CD4-positive, alpha-beta T cell treated with Interleukin-15 for 4 hours (primary cell): ENCODE measurements at regions not wholly inside any gene's neighbourhood (a gene's known extent, or its start where the extent isn't known, plus 50 kb on each side); places are given as distances from the start of the nearest gene placed in this dataset.
"Not testable (repeated sequence)": the region's sequence is repeated elsewhere in the genome, so short reads cannot be mapped to it uniquely, and the experiment has no call there.

Experiments used
- DNase-seq: peaks from one replicate; pipeline ENCODE4 v3.0.0-alpha.2; 2020; ENCODE audit warnings: low spot score

- DNase-seq = no peak
Observed at GRCh38 chr11:134512571-134513538, 100.8 kb upstream of the B3GAT1 start.

DNA sequence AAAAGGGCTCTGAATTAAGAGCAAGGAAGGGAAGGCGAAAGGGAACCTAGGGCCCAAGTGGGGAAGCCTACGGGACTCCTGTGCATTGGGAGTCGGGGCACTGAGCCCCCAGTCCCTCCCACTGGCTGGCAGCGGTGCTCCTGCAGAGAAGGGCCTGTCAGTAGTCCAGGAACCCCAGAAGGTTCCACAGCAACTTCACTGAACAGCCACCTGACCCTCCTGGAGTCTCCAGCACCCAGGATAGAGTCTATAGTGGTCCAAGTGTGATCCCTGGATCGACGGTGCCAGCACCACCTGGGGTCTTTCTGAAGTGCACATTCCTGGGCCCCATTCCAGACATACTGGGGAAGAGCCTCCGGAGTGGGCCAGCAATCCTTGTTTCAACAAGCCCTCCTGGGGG lies 100.0 kb upstream of the B3GAT1 start:
- no peak for DNase-seq

DNA sequence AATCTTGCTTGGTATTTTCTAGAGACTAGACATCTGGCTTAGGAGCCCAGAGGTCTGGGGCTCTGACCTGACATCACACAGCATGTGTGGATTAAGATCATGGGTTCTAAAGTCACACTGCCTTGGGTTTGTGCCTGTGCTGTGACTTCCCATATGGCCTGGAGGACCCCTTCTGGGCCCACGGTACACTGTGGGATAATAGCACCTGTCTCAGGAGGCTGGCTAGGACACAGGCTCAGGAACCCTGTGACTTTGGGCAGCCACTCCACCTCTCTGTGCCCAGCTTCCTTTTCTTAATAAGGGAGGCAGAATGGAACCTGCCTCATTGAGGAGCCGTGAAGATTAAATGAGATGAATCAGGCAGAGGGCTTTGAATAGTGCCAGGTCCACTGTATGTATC lies 99.2 kb upstream of the B3GAT1 start:
- no peak for DNase-seq

- DNase-seq = no peak
Observed at GRCh38 chr11:134510233-134511040, 98.4 kb upstream of the B3GAT1 start.

DNA sequence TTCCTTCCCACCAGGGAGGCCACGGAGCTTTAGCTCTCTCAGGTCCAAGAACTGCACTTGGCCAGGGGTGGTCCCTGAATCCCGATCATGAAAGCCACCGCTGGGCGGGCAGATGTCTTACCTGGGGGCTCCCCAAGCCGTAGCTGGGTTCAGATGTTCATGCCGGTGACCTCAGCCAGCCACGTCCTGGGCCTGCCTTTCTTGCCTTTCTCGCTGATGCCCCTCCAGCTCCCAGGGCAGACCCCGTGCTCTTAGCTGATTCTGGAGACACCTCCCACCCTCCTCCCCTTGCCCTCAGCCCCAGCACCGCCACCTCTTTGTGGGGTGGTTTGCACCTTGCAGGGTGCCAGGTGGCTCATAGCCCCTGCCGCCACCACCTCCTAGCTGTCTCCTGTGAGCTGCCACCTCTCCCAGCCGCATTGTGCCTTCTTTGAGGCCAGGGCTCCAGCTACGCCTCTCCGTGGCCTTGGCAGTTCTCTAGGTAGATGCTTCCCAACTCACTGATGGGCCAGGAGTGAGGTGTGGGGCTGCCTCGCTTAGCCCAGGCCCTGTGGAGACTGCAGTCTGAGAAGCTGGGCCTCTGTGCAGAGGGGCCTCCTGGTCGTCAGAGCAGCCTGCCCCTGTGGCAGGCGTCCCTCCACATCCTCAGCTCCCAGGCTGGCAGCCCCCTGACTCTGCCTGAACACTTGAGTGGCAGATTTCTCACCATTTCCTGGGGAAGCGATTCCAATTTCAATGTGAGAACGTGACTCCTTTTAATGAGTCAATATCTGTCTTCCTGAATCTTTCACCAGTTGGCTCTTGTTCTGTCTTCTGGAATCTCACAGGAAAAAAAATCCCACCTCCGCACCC lies 97.6 kb upstream of the B3GAT1 start:
- DNase-seq = no peak

- DNase-seq = no peak
Observed at GRCh38 chr11:134508219-134508990, 96.4 kb upstream of the B3GAT1 start.

- no peak for DNase-seq
Observed at GRCh38 chr11:134506046-134506445, 94.0 kb upstream of the B3GAT1 start.

GRCh38 chr11:134505125-134505524 lies 93.1 kb upstream of the B3GAT1 start:
- no peak for DNase-seq

DNA sequence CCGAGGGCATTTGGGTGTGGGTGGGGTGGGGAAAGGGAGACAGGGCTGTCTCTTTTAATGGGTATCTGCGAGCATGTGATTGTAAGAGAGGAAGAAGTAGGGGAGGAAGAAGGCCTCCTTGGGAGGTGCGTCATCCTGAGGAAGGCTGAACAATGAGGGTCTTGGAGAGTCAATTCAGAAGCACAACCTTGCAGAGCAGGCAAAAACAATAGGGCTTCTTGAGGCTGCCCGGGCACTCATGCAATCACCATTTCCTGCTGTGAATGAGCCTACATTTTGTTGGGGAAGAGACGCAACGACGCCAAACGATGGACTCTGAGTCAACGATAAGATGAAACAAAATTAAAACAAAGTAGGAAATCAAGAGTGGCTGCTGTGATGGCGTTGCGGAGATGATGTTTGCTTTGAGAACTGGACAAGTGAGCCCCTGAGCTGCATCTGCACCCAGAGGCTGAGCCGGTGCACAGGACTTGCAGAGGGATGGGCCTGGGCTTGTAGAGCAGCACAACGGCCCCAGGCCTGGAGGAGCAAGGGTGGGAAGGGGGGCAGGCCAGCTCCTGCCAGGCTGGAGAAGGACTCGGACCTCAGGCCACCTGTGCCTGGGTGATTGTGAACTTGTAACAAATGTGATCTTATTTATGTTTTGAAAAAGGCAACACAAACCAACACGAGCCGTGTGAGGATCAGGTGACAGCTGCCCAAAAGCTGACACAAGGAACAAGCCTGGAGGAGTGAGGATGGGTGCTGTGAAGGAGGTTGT lies 92.3 kb upstream of the B3GAT1 start:
- no peak for DNase-seq

- DNase-seq = no peak
Observed at GRCh38 chr11:134503596-134503995, 91.6 kb upstream of the B3GAT1 start.

DNA sequence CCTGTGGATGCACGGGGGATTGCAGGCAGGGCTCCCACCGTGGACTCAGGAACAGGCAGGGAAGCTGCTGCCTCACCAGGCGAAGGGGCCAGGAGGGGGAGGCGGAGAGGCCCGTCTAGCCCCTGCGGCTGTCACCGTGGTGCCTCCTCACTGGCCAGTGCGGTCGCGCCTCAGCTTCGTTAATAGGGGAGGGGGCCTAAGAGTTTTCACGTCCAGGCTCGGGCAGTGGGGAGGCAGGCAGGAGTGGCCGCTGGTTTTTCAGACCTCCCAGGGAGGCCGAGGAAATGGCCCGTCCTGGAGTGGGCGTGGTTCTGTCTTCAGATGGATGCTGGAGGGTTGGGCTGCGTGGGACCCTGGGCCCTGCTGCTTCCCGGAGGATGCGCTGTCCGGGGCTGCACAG lies 91.1 kb upstream of the B3GAT1 start:
- no peak for DNase-seq

GRCh38 chr11:134502153-134502550 lies 90.1 kb upstream of the B3GAT1 start:
- DNase-seq = no peak

DNA sequence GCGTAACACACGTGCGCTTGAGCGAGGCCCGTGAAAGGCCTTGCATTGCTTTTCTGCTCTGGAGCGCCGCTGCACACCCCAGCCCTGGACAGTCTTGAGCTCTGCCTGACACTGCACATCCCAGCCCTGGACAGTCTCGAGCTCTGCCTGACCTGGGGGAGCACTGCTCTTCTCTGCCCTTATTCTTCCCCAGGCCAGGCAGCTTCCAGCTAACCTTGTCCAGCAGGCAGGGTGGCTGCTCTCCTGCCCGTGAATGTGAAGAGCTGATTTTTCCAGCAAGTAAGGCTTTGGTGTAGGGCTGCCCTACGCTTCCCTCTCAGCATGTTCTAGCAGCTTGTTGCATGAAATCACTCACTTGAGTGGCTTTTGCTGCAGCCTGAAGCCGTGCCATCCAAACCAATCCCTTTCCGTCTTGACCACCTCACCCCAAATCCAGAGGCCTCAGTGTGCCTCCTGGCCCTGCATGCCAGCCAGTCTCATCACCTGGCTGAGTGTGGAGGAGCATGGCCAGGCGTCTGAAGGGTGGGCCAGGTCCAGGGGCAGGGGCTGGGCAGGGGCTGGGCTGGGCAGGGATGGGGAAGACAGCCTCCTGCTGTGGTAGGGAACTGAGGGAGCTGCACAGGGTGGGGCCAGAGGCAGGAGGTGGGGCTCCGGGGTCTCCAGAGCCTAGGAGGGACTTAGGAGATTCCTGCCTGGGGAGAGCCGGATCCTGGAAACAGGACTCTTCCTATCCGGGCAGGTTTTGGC lies 89.5 kb upstream of the B3GAT1 start:
- no peak for DNase-seq

GRCh38 chr11:134500621-134501020 lies 88.6 kb upstream of the B3GAT1 start:
- DNase-seq = no peak

- DNase-seq = no peak
Observed at GRCh38 chr11:134499990-134500389, 87.9 kb upstream of the B3GAT1 start.

DNA sequence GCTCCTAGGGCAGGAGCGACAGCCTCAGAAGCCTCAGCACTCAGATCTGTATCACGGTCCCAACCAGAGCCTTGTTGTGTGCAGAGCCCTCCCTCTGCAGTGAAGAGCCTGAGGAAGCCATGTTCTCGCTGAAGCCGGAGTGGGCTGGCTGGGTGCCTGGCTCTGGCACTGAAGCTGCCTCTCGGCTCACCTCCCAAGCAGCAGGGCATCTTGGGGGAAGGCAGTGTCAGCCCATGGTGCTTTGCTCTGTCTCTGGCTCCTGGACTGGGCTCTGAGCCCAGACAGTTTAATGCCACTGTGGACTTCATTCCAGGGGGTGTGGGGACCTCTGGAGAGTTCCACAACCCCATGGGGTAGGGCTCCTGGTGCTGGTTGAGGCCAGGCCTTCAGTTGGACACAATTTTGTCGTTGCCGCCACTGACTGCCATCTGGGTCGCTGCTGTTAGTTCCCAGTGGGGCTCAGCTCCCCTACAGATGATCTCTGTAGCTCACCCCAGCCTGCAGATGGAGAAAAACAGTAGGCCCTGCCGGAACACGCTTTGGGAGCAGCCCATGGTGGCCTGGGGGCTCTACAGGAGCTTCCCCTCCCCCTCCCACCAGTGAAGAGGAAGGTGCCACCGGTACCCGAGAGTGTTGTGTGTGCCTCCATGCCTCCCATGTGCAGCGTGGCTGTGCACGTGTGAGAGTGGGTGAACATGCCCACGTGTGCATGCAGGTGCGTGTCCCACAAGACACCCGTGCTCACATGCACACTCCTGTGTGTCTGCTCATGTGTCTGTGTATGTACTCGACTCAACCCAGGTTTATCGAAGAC lies 86.5 kb upstream of the B3GAT1 start:
- DNase-seq = no peak

DNA sequence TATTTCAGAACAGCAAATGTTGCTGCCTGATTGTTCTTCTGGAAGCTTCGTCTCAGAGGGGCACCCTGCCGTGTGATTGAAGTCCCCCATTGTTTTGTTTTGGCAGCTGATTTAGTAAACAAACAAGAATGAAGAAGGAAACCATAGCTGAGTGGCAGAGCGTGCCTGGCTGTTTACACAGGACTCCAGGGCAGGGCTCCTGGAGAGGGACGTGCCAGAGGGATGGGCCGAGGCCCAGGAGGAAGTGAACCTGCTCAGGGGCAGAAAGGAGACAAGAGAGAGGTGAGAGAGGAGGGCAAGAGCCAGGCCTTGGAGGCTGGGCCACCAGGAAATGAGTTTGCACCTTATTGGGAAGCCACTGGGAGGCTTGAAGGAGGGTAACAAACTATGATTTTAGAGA lies 85.5 kb upstream of the B3GAT1 start:
- no peak for DNase-seq

DNA sequence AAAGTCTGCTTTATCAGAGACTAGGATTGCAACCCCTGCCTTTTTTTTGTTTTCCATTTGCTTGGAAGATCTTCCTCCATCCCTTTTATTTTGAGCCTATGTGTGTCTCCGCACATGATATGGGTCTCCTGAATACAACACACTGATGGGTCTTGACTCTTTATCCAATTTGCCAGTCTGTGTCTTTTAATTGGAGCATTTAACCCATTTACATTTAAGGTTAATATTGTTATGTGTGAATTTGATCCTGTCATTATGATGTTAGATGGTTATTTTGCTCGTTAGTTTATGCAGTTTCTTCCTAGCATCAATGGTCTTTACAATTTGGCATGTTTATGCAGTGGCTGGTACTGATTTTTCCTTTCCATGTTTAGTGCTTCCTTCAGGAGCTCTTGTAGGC lies 84.0 kb upstream of the B3GAT1 start:
- not testable (repeated sequence) for DNase-seq

GRCh38 chr11:134494395-134494794 lies 82.4 kb upstream of the B3GAT1 start:
- DNase-seq = not testable (repeated sequence)
